ENCODE measurements at regions not wholly inside any gene's neighbourhood (a gene's known extent, or its start where the extent isn't known, plus 50 kb on each side); places are given as distances from the start of the nearest gene placed in this dataset.

- Histone ChIP-seq H3K27ac (ENCODE audit: low read depth, low read length) (no peak overlapping the region), H3K27me3 (ENCODE audit: control insufficient read depth in 1 of 2, insufficient read depth in 2 of 2, low read length in 2 of 2) (peaks cover 4 to 6% of the 10 kb centered on the region in 2 donors), H3K9ac (ENCODE audit: low read depth in 1 of 2, low read length in 2 of 2) (no peak overlapping the region), H3K9me3 (ENCODE audit: control insufficient read depth in 1 of 2, low read length in 2 of 2) (no peaks in the 10 kb centered on the region), H3K4me3 (ENCODE audit: low read depth in 1 of 2, low read length in 2 of 2) (no peak overlapping the region), H3K36me3 (ENCODE audit: control insufficient read depth in 1 of 2, insufficient read depth in 2 of 2, low read length in 2 of 2) (no peaks in the 10 kb centered on the region), H3K4me1 (ENCODE audit: control insufficient read depth in 1 of 2, insufficient read depth in 2 of 2, low read length in 2 of 2) (no peaks in the 10 kb centered on the region)
Observed at GRCh38 chr5:73272351-73272750, 99.4 kb downstream of the TMEM174 start.

DNA sequence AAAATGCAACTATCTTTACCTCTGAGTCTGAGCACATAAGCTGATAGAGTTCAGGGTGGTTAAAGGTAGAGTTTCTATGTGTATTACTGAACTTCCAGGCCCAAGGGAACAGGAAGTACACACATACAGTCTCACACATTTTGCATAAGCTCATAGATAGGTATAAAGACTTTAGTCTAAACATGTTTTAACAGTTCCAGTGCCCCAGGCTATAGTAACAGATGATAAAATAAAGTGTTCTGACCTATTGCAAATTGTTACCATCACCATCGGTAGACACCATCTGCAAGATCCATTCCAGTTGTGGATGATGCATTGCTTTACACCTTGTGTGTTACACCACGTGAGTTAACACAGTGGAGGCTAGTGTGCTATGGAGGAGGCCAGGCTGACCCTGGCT is 95.8 kb downstream of the TMEM174 start:
- H3K9ac ChIP-seq (ENCODE audit: low read depth in 1 of 2, low read length in 2 of 2), result no peak overlapping the region
- no peak overlapping the region for H3K4me3 ChIP-seq (ENCODE audit: low read depth in 1 of 2, low read length in 2 of 2)
- no peaks in the 10 kb centered on the region for H3K4me1 ChIP-seq (ENCODE audit: control insufficient read depth in 1 of 2, insufficient read depth in 2 of 2, low read length in 2 of 2)
- H3K27ac ChIP-seq (ENCODE audit: low read depth, low read length), result no peak overlapping the region
- H3K27me3 ChIP-seq (ENCODE audit: control insufficient read depth in 1 of 2, insufficient read depth in 2 of 2, low read length in 2 of 2), result peaks cover 3 to 9% of the 10 kb centered on the region in 2 donors
- H3K36me3 ChIP-seq (ENCODE audit: control insufficient read depth in 1 of 2, insufficient read depth in 2 of 2, low read length in 2 of 2), result no peaks in the 10 kb centered on the region
- H3K9me3 ChIP-seq (ENCODE audit: control insufficient read depth in 1 of 2, low read length in 2 of 2), result no peaks in the 10 kb centered on the region

- Histone ChIP-seq H3K27ac (ENCODE audit: low read depth, low read length) (no peak overlapping the region), H3K9ac (ENCODE audit: low read depth in 1 of 2, low read length in 2 of 2) (no peak overlapping the region), H3K4me1 (ENCODE audit: control insufficient read depth in 1 of 2, insufficient read depth in 2 of 2, low read length in 2 of 2) (no peaks in the 10 kb centered on the region), H3K27me3 (ENCODE audit: control insufficient read depth in 1 of 2, insufficient read depth in 2 of 2, low read length in 2 of 2) (peaks cover 0 to 9% of the 10 kb centered on the region in 2 donors), H3K9me3 (ENCODE audit: control insufficient read depth in 1 of 2, low read length in 2 of 2) (no peaks in the 10 kb centered on the region), H3K4me3 (ENCODE audit: low read depth in 1 of 2, low read length in 2 of 2) (no peak overlapping the region), H3K36me3 (ENCODE audit: control insufficient read depth in 1 of 2, insufficient read depth in 2 of 2, low read length in 2 of 2) (no peaks in the 10 kb centered on the region)
Observed at GRCh38 chr5:73267766-73268435, 94.9 kb downstream of the TMEM174 start.

DNA sequence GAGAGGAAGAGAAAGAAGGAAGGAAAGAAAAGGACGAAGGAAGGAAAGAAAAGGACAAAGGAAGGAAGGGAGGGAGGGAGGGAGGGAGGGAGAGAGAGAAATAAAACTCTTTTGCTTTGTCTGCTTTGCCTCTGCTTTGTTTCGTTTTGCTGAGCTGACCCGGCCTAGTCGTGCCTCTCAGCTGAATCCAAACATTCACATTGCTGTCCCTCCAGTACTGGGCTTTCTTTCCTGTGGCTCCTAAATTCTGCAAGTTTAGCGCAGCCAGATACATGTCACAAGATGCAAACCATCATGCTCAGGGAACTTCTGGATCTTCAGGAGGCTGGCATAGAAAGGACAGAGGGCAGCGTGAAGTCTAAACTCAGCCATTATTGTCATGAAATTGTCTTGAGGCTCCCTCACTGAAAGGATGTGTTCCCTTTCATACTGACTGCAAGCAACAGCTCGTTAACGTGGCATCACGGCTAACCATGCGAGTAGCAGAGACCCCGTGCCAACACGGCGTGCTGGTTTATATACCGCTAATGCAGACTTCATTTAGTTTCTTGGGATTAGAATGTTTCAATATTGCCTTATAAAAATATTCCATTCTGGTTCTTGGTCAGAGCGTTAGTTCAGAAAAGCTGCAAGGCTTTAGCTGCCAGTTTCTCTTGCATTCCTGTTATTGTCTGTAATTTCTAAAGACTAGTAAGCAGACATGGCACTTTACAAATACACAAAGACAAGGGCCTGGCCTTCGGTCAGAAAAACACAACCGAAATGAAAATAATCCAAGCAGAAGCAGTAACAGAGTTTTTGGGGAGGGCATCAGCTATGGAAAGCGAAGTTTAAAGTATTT is 94.2 kb downstream of the TMEM174 start:
- Histone ChIP-seq H3K27ac (ENCODE audit: low read depth, low read length) (no peak overlapping the region), H3K4me3 (ENCODE audit: low read depth in 1 of 2, low read length in 2 of 2) (no peak overlapping the region), H3K9me3 (ENCODE audit: control insufficient read depth in 1 of 2, low read length in 2 of 2) (no peaks in the 10 kb centered on the region), H3K27me3 (ENCODE audit: control insufficient read depth in 1 of 2, insufficient read depth in 2 of 2, low read length in 2 of 2) (peaks cover 0 to 9% of the 10 kb centered on the region in 2 donors), H3K9ac (ENCODE audit: low read depth in 1 of 2, low read length in 2 of 2) (no peak overlapping the region), H3K36me3 (ENCODE audit: control insufficient read depth in 1 of 2, insufficient read depth in 2 of 2, low read length in 2 of 2) (no peaks in the 10 kb centered on the region), H3K4me1 (ENCODE audit: control insufficient read depth in 1 of 2, insufficient read depth in 2 of 2, low read length in 2 of 2) (no peaks in the 10 kb centered on the region)

GRCh38 chr5:73266176-73266738 is 93.3 kb downstream of the TMEM174 start:
- Histone ChIP-seq H3K9me3 (ENCODE audit: control insufficient read depth in 1 of 2, low read length in 2 of 2) (no peaks in the 10 kb centered on the region), H3K36me3 (ENCODE audit: control insufficient read depth in 1 of 2, insufficient read depth in 2 of 2, low read length in 2 of 2) (no peaks in the 10 kb centered on the region), H3K4me1 (ENCODE audit: control insufficient read depth in 1 of 2, insufficient read depth in 2 of 2, low read length in 2 of 2) (no peaks in the 10 kb centered on the region), H3K27me3 (ENCODE audit: control insufficient read depth in 1 of 2, insufficient read depth in 2 of 2, low read length in 2 of 2) (peaks cover 0 to 13% of the 10 kb centered on the region in 2 donors), H3K9ac (ENCODE audit: low read depth in 1 of 2, low read length in 2 of 2) (no peak overlapping the region), H3K4me3 (ENCODE audit: low read depth in 1 of 2, low read length in 2 of 2) (no peak overlapping the region), H3K27ac (ENCODE audit: low read depth, low read length) (no peak overlapping the region)

- no peak overlapping the region for H3K9ac ChIP-seq (ENCODE audit: low read depth in 1 of 2, low read length in 2 of 2)
- peaks cover 0 to 13% of the 10 kb centered on the region in 2 donors for H3K27me3 ChIP-seq (ENCODE audit: control insufficient read depth in 1 of 2, insufficient read depth in 2 of 2, low read length in 2 of 2)
- H3K36me3 ChIP-seq (ENCODE audit: control insufficient read depth in 1 of 2, insufficient read depth in 2 of 2, low read length in 2 of 2), result no peaks in the 10 kb centered on the region
- no peaks in the 10 kb centered on the region for H3K4me1 ChIP-seq (ENCODE audit: control insufficient read depth in 1 of 2, insufficient read depth in 2 of 2, low read length in 2 of 2)
- no peaks in the 10 kb centered on the region for H3K9me3 ChIP-seq (ENCODE audit: control insufficient read depth in 1 of 2, low read length in 2 of 2)
- no peak overlapping the region for H3K27ac ChIP-seq (ENCODE audit: low read depth, low read length)
- H3K4me3 ChIP-seq (ENCODE audit: low read depth in 1 of 2, low read length in 2 of 2), result no peak overlapping the region
Observed at GRCh38 chr5:73265641-73266040, 92.6 kb downstream of the TMEM174 start.

GRCh38 chr5:73264631-73265030 is 91.6 kb downstream of the TMEM174 start:
- Histone ChIP-seq H3K36me3 (ENCODE audit: control insufficient read depth in 1 of 2, insufficient read depth in 2 of 2, low read length in 2 of 2) (no peaks in the 10 kb centered on the region), H3K9ac (ENCODE audit: low read depth in 1 of 2, low read length in 2 of 2) (no peak overlapping the region), H3K27me3 (ENCODE audit: control insufficient read depth in 1 of 2, insufficient read depth in 2 of 2, low read length in 2 of 2) (peaks cover under 1 to 8% of the 10 kb centered on the region in 2 donors), H3K9me3 (ENCODE audit: control insufficient read depth in 1 of 2, low read length in 2 of 2) (no peaks in the 10 kb centered on the region), H3K4me1 (ENCODE audit: control insufficient read depth in 1 of 2, insufficient read depth in 2 of 2, low read length in 2 of 2) (no peaks in the 10 kb centered on the region), H3K4me3 (ENCODE audit: low read depth in 1 of 2, low read length in 2 of 2) (no peak overlapping the region), H3K27ac (ENCODE audit: low read depth, low read length) (no peak overlapping the region)

DNA sequence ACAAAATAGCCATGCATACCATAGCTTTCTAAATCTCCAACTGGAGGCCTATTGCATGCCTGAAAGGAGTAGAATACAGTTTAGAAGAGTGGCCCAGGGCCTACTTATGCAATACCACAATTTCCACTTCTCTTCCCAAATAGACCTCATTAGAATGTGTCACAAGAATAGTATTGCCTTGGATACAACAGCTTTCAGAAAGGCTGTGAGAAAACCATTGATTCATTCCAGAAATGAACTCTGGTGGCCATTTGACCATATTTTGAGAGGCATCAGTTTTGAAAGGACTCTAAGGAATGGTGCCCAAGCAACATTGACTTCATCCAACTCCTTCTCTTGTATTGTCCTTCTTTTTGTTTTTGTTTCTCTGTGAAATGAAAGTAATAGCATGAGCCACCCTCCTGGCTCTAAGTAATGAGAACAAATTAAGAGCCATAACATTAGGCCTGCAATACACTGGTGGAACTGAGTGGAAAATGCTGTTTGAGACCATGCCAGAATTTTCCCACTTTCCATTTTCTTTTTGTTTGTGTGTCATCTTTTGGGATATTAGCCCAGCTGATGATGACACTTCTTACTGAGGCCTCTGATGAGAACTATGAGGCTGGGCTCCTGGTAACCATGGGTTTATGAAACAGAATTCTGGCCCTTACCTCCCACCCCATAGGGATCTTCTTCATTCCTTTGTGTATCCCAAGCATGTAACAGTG is 90.2 kb downstream of the TMEM174 start:
- H3K4me1 ChIP-seq (ENCODE audit: control insufficient read depth in 1 of 2, insufficient read depth in 2 of 2, low read length in 2 of 2), result no peaks in the 10 kb centered on the region
- no peak overlapping the region for H3K9ac ChIP-seq (ENCODE audit: low read depth in 1 of 2, low read length in 2 of 2)
- H3K27me3 ChIP-seq (ENCODE audit: control insufficient read depth in 1 of 2, insufficient read depth in 2 of 2, low read length in 2 of 2), result peaks cover 5 to 7% of the 10 kb centered on the region in 2 donors
- H3K9me3 ChIP-seq (ENCODE audit: control insufficient read depth in 1 of 2, low read length in 2 of 2), result no peaks in the 10 kb centered on the region
- H3K27ac ChIP-seq (ENCODE audit: low read depth, low read length), result no peak overlapping the region
- H3K4me3 ChIP-seq (ENCODE audit: low read depth in 1 of 2, low read length in 2 of 2), result no peak overlapping the region
- H3K36me3 ChIP-seq (ENCODE audit: control insufficient read depth in 1 of 2, insufficient read depth in 2 of 2, low read length in 2 of 2), result no peaks in the 10 kb centered on the region

DNA sequence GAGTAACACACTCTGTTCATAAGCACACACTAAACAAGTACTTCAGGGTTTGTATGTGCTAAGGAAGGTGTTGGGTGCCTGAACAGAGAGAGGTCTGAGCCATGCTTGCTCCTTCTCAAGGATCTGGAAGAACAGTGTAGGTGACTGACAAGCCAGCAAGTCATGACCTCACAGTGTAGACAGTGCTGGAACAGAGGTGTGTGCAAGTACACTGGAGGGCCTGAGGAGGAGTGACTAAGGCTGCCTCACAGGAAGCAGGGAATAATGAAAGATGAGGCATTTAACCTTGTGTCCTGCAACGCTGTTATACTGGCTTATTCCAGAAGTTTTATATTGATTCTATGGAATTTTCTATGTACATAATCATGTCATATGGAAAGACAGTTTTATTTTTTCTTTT is 83.9 kb downstream of the TMEM174 start:
- Histone ChIP-seq H3K27me3 (ENCODE audit: control insufficient read depth in 1 of 2, insufficient read depth in 2 of 2, low read length in 2 of 2) (peaks cover 9 to 13% of the 10 kb centered on the region in 2 donors), H3K27ac (ENCODE audit: low read depth, low read length) (no peak overlapping the region), H3K9ac (ENCODE audit: low read depth in 1 of 2, low read length in 2 of 2) (no peak overlapping the region), H3K4me1 (ENCODE audit: control insufficient read depth in 1 of 2, insufficient read depth in 2 of 2, low read length in 2 of 2) (no peaks in the 10 kb centered on the region), H3K4me3 (ENCODE audit: low read depth in 1 of 2, low read length in 2 of 2) (no peak overlapping the region), H3K9me3 (ENCODE audit: control insufficient read depth in 1 of 2, low read length in 2 of 2) (peaks cover 0 to 4% of the 10 kb centered on the region in 2 donors), H3K36me3 (ENCODE audit: control insufficient read depth in 1 of 2, insufficient read depth in 2 of 2, low read length in 2 of 2) (no peaks in the 10 kb centered on the region)

GRCh38 chr5:73256462-73256861 is 83.5 kb downstream of the TMEM174 start:
- Histone ChIP-seq H3K27ac (ENCODE audit: low read depth, low read length) (no peak overlapping the region), H3K36me3 (ENCODE audit: control insufficient read depth in 1 of 2, insufficient read depth in 2 of 2, low read length in 2 of 2) (no peaks in the 10 kb centered on the region), H3K4me3 (ENCODE audit: low read depth in 1 of 2, low read length in 2 of 2) (no peak overlapping the region), H3K4me1 (ENCODE audit: control insufficient read depth in 1 of 2, insufficient read depth in 2 of 2, low read length in 2 of 2) (no peaks in the 10 kb centered on the region), H3K9me3 (ENCODE audit: control insufficient read depth in 1 of 2, low read length in 2 of 2) (peaks cover 0 to 4% of the 10 kb centered on the region in 2 donors), H3K9ac (ENCODE audit: low read depth in 1 of 2, low read length in 2 of 2) (no peak overlapping the region), H3K27me3 (ENCODE audit: control insufficient read depth in 1 of 2, insufficient read depth in 2 of 2, low read length in 2 of 2) (peaks cover 9 to 12% of the 10 kb centered on the region in 2 donors)
